Upper lobe of left lung (tissue), 4 donors: ENCODE measurements at regions not wholly inside any gene's neighbourhood (a gene's known extent, or its start where the extent isn't known, plus 50 kb on each side); places are given as distances from the start of the nearest gene placed in this dataset.

Experiments used
- CTCF ChIP-seq, 6 experiments: fragments of 450-650 bp in 4 of 6; fragments of 200-600 bp in 2 of 6; sonication (generic) in 2 of 6; IDR thresholded peaks; one replicate each; pipeline ENCODE4 v1.5.1; 2016 to 2019; ENCODE audit warnings: antibody characterized with exemption in 6 of 6
- EP300 ChIP-seq, 4 donors: sonication (generic); formaldehyde crosslinking; IDR thresholded peaks; one replicate each; pipeline ENCODE4 v1.5.1; 2017; ENCODE audit warnings: antibody characterized with exemption in 4 of 4, control low read depth in 2 of 4
- POLR2A ChIP-seq, 4 donors: fragments of 450-650 bp; IDR thresholded peaks; one replicate each; pipeline ENCODE4 v1.5.1; 2016 to 2017; ENCODE audit warnings: antibody characterized with exemption in 4 of 4, mild to moderate bottlenecking in 2 of 4
- POLR2AphosphoS5 ChIP-seq, 2 donors: sonication (generic); formaldehyde crosslinking; IDR thresholded peaks; one replicate each; pipeline ENCODE4 v1.5.1; 2017; ENCODE audit warnings: antibody characterized with exemption in 2 of 2

- TF ChIP-seq CTCF (IDR thresholded peaks at IDR 0.05), result no peak
- no peak for TF ChIP-seq POLR2A (IDR thresholded peaks at IDR 0.05)
- no peak for TF ChIP-seq POLR2AphosphoS5 (IDR thresholded peaks at IDR 0.05)
- TF ChIP-seq EP300 (IDR thresholded peaks at IDR 0.05), result no peak
These were observed 431.6 kb downstream of the DTWD2 start for GRCh38 chr5:118556792-118557191.
